ENCODE measurements at regions not wholly inside any gene's neighbourhood (a gene's known extent, or its start where the extent isn't known, plus 50 kb on each side); places are given as distances from the start of the nearest gene placed in this dataset.

DNA sequence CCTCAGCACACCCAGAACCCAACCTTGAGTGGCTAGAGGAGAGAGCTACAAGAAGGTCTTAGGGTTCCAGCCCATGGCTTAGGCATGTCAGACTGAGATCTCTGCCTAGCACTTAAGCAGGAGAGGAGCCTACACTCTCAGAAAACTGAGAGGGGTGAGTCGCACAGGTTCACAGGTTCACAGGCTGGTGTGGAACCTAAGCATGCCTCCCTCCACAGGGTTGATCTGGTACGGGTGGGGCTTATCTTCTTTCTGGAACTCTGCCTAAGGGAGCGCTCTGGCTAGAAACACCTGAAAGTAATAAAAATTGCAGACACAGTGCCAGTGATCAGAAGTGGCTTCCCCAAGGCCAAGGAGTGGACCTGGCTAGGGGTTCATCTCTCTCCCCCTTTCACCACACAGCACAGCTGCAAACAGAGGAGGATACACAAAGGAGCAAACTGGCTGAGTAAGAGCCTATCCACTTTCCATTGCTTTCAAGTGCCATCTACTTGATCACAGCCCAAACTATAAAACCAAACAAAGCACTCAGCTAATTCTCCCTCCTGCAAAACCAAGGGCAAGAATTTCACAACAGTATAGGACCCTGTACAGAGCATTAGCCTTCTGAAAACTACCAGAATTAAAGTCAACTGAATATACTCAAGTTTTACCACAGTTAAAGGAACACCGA, 481.9 kb upstream of the SETBP1 start:
- no peak for DNase-seq (ENCODE audit: low read depth in 2 of 2)

DNA sequence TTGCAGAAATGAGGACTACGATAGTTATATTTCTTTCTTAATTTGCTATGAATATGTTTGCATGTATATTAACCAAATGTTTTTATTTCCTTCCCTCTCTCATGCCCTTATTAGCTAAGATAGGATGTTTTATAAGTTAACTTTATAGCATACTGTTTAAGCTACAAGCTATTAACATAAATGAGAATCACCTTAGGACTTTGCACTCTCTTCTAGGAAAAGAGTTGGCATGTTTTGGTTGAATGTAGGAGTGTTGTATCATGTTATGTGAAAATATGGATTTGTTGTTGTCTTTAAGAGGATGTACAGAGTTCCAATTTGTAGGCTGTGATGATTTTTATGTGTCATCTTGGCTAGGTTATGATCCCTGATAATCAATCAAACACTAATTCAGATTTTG, 467.4 kb upstream of the SETBP1 start:
- DNase-seq (ENCODE audit: low read depth in 2 of 2) = no peak

DNA sequence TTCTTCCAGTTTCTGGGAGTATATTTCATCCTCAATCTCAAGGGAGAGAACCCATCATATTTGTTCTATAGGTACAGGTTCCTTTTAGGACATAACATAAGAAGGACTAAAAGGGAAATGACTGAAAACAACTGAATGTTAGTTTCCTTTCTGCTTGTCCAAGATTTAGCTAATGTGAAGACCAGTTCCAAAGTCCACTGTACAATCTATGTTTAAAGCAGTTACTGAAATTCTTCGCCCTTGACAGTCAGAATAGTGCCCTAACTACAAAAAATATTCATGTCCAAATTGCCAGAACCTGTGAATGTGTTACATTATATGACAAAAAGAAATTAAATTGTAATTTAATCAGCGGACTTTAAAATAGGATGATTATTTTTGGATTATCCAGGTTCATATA, 466.3 kb upstream of the SETBP1 start:
- DNase-seq (ENCODE audit: low read depth in 2 of 2) = no peak

DNA sequence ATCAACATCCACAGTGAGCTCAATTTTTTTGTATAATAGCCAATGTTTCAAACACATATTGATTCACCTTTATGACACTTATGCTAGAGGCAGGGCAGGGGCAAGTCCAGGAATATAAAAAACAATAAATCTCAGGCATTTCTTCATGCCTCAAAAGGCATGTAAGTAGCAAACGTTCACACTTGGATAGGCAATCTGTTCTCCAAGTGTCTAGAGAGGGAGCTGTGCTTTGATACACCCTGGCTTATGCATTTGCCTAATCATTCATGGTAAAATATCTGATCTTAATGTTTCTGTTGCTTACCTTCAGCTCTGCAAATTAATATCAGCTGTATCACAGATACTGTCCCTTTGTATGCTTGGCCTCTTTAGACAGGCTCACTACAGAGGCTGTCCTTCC, 464.5 kb upstream of the SETBP1 start:
- DNase-seq (ENCODE audit: low read depth in 2 of 2) = no peak

DNA sequence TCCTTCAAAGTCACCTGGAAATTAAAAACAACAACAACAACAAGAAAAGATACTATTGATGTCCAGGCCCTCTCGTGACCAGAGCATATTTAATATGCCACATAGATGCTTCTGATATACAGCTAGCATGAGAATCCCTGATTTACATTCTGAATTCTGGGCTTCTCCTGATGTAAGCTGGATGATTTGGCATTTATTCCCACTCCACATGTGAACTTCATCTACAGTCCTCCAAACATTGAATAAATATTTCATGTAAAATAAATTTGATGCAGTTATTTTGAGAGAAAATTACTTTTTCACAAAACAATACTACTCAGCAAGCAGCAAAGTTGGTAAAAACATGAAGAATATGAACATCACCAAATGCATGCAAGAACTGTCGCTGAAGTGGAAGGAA, 453.2 kb upstream of the SETBP1 start:
- DNase-seq (ENCODE audit: low read depth in 2 of 2) = no peak

DNA sequence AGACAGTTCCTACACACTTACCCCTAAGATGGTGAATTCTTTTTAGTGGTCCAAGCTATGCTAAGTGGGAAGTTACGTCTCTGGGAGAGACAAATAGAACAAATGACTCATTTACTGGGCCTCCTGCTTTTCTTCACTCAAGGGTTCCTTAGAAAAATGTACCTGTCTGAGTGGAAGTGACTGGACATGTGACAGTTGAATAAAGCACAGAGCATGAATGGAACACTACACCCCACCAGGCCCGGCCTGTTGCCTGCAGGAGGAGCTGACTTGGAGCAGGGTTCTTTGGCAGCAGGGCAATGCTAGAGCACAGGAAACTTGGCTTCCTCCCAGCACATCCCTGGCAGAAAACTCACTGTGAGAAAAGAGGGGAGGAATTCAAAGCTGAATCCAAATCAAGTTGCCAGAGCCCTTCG, 451.0 kb upstream of the SETBP1 start:
- peak in 1 of 2 donors; percentile 1 for DNase-seq (ENCODE audit: low read depth in 2 of 2)

DNA sequence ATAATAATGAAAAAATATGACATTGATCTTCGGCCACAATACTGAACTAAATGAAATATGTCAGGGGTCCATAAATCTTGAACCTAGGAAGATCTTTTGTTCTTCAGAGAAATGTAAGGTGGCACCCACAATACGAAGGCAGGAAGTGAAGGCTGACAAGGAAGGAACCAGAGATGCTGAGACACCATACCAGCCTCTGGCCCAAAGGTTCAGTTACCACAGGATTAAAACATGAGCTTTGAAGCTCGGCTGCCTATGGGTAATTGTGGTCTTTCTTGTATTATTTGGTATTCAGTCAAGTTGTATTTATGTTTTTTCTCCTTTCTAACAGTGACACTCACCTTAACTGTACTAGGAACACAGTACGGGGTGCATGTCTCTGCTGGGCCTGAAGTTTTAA, 448.8 kb upstream of the SETBP1 start:
- DNase-seq (ENCODE audit: low read depth in 2 of 2) = no peak

DNA sequence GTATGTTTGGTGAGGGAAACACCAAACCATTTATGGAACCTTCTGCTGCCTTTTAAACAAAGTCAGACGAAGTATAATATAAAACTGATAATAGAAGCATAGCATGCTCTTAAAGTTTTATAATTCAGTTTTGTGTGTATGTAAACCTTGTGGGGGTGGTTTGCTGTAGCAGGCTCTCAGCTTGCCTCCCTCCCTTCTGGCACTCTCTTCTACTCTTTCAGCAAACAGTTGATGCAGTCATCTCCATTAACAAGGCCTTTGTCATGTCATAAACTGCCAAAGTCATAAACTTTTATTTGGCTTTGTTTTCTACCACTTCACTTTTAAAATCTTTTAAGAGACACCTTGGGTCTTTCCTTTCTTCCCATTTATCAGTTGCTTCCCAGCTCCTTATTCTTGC, 448.2 kb upstream of the SETBP1 start:
- no peak for DNase-seq (ENCODE audit: low read depth in 2 of 2)

DNA sequence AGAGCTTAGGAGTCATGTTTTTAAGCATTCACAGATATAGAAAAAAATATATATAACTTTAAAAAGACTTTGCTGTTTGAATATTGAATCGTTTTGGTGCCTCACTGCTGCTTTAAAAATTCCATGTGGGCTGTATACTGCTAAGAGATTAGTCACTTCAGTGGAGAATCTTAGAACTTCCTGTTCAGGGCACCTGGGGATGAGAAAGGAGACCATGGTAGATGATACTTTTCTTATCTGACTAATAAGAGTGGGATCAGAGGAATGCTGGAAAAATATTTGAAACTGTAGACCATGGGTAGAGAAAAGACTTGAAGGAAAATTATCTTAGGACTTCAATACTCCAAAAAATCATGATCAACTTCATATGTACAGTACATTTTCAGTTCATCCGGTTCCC, 442.2 kb upstream of the SETBP1 start:
- no peak for DNase-seq (ENCODE audit: low read depth in 2 of 2)

DNA sequence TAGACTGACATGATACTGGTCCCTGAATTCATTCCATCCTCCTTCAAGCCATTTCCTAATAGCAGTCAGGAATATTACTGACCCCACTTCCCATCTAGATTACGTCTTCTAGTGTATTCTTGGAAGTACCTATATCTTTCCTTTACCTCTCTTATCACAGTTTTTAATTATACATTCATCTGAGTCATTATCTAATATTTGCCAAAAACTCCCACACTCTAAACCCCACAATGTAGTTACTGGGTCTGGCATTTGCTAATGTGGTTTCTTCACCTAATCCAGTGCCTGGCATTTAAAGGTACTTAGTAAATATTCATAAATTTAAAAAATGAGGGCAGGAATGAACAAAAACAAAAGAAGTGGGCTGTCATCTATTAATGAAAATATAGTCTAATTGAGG, 441.8 kb upstream of the SETBP1 start:
- DNase-seq (ENCODE audit: low read depth in 2 of 2) = no peak

DNA sequence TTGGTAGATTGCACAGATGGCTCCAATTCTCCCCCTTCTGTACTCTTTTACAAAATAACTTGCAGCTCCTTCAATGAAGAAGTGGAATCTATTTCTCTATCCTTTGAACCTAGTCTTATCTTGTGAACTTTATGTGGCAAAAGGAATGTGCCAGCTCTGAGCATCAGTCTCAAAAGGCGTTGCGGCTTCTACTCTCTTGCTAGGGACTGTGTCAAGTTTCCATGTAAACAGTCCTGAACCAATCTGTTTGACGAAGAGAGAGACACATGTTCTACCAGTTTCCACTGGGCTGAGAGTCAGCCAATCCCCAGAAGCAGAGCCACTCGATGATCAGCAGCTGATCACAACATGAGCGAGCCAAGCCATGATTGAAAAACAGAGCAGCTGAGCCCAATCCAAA, 439.7 kb upstream of the SETBP1 start:
- no peak for DNase-seq (ENCODE audit: low read depth in 2 of 2)

DNA sequence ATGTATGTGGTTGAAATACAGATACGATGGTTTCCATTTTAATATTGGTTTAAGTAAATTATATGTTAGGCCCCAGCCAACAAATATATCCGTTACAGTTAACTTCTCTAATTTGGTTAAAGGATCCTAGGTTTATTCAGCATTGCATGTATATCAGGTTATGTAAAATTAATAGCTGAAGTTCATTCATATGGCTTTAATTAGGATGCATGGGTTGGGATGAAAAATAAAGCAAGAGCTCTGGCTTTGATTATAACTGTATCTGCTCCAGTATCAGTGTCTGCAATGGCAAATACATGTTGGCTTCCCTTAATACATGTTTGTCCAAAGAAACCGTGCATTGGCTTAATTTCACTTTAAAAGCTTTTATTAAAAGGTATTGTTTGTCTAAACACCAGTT, 435.7 kb upstream of the SETBP1 start:
- no peak for DNase-seq (ENCODE audit: low read depth in 2 of 2)

DNA sequence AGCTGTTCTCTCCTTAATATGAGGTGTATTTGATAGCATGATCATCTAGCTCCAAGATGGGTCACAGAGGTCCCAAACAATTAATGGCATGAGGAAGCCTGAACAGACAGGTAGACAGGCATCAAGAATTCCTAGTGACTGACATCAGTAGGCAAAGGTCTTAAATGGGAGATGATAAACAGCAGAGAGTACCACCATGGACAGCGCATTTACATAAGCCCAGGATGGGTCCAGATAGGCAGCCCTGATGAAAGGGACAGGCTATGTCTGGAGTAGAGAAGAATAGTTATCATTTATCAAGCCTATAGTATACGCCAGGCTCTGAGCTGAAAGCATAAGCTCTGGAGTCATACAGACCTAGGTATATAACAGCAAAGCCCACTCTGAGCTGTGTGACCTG, 434.7 kb upstream of the SETBP1 start:
- DNase-seq (ENCODE audit: low read depth in 2 of 2) = no peak

DNA sequence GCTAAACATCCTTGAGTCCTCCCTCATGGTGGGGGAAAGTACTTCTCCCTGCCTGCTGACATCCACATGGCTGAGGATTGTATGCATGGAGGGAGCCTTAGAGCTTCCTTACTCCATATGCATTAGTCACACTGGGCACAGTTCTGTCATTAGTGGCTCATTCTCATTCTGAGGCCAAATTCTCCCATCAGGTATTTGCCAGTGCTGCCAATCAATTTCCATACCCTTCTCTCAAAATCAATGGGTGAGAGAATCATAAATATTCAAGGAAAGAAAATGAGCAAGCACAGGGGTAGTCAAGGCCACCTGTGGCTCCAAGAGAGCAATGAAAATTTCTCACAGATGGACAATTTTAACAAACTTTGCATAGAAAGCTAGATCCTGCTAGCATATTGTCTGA, 422.6 kb upstream of the SETBP1 start:
- no peak for DNase-seq (ENCODE audit: low read depth in 2 of 2)

DNA sequence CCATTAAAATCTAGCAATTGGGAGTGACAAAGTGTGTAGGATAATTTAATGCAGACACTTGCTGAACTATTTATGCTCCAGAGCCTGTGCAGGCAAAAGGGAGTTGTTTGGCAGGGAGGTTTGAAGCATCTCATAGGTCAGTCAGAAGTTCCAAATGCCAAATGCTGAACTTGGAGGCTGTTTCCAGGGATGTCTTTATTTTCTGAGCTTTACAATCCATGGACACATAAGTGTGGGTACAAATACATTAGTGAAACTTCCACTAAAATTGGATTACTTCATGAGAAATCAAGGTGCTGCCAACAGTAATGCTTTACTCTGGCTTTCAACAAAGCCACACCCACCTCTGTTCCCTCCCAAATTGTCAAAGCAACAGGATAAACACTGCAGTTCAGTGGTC, 422.1 kb upstream of the SETBP1 start:
- no peak for DNase-seq (ENCODE audit: low read depth in 2 of 2)

DNA sequence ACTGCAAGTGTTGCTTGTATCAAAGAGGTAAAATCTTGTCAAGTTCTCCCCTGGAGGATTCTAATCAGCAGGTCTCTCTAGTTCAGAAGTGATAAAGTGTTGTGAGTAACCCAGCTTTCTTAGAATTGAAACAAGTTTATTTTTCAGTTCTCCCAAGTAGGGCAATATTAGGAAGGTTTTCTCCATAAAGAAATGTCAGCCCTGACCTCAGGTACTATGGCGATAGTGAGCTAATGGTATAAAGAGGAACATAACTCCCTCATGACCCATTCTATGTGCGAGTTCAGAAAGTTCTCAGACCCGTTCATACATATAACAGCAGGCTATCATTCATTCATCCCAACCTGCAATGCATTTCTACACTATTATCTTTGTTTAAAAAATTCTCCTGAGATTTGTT, 421.1 kb upstream of the SETBP1 start:
- no peak for DNase-seq (ENCODE audit: low read depth in 2 of 2)

DNA sequence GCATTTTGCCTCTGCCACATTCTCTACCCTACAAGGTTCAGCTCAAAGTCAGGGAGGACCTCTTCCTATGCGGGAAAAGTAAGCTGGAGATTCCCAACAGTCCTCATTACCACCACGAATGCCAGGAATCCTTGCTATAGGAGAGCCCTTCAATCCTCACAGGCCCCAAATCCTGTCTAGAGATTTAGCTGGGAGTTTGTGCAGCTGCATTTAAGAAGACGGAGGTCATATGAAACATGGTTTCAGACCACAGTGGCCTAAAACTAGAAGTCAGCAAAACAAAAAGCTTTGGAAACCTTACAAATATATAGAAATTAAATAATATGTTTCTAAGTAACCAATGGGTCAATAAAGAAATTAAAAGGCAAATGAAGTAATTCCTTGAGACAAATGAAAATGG, 415.3 kb upstream of the SETBP1 start:
- no peak for DNase-seq (ENCODE audit: low read depth in 2 of 2)

DNA sequence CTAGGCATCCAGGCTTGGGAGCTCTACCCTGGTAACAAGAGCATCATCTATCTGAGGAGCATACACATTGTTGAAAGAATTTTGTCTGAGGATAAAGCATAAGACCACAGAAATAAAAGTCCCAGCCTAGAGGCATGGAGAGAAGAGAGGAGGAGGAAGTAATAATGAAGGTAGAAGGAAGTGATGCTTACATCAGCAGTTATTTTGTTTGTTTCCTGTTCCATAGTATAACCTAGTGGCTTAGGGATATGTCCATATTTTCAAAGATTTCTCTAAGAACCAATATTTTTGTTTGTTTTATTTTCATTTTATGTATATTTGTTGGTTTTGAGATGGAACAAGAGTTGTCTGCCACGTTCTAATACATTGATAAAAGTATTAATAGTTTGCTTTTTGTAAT, 407.4 kb upstream of the SETBP1 start:
- no peak for DNase-seq (ENCODE audit: low read depth in 2 of 2)

DNA sequence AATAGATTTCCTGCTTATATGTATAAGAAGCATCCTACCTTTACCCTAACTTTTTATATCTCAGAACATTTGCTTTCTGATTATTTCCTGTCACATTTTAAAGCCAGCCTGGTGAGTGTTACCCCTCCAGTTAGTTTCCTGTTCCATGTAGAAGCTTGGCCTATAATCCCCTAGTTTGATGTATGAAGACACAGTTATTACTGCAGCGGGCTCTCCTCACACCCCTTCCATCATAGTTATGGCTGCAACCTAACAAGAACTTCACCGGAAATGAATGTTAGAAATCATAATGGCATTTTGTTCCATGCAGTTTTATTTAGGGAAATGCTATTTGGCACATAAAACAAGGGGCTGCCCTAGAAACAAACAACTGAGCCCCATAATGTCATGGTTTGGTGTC, 400.2 kb upstream of the SETBP1 start:
- no peak for DNase-seq (ENCODE audit: low read depth in 2 of 2)

DNA sequence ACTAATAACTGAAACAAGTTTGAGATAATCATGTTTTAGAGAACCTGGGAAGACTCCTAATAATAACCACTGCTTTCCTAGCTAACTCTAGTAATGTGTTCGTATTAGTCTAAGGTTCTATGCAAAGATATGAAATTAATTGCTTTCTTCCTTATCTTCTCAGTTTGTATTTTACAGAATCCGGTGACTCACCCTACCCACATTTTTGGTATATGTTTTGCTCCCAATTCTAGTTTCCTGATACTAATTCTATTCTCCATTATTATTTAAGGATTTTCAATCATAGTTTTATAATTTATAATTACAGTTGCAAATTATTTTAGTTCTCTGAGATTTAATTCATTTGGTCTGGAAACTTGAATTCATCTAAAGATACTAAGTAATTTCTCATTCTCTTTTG, 394.6 kb upstream of the SETBP1 start:
- DNase-seq (ENCODE audit: low read depth in 2 of 2) = peak in 1 of 2 donors; percentile 2

DNA sequence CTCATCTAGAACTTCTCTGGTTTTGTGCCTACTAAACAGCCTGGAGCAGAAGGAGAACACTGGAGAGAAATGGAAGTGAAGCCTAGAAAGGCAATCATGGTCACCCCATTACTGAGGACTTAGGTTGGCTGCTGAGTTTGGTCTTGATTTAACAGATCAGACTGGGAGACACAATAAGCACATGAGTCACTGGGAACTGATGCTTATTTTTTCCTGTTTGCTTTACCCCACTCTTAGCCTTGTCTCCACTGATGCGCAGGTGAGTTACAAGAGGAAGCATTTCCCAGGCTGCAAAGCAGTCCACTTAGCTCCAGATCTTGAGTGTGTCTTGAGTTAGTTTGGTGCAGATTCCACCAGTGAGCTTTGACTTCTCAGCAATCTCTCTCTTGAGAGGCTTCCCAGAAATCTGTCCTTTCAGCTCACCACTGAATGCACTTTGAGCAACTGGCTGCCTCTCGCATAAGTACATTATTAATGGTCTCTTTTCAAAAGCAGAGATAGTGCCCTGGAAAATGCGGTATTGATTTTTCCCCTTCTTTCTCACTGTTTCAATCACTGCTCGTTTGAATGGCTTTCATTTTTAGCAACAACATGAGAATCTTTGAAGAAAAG, 390.2 kb upstream of the SETBP1 start:
- DNase-seq (ENCODE audit: low read depth in 2 of 2) = peak in 1 of 2 donors; percentile 2

DNA sequence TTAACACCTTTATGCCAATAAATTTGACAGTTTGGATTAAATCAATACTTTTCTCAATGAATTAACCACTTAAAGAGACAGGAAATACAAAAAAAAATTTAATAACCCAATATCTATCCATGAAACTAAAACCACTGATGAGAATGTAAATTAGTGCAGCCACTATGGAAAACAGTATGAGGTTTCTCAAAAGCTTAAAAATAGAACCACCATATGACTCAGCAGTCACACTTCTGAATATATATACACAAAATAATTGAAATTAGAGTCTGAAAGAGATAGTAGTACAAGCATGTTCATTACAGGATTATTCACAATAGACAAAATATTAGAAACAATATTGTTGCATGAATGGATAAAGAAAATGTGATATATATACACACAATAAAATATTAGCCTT, 382.1 kb upstream of the SETBP1 start:
- no peak for DNase-seq (ENCODE audit: low read depth in 2 of 2)

DNA sequence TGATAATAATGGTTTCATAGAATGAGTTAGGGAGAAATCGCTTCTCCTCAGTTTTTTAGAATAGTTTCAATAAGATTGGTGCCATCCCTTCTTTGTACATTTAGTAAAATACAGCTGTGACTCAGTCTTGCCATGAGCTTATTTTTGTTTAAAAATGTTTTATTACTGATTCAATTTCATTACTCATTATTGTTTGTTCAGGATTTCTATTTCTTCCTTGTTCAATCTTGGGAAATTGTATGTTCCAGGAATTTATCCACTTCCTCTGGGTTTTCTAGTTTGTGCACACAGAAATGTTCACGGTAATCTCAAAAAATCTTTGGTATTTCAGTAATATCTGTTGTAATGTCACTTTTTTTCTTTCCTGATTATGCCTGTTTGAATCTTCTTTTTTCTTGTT, 371.5 kb upstream of the SETBP1 start:
- DNase-seq (ENCODE audit: low read depth in 2 of 2) = peak; percentile 44 to 58
